Neural crest cell (in vitro differentiated cells): ENCODE measurements at regions not wholly inside any gene's neighbourhood (a gene's known extent, or its start where the extent isn't known, plus 50 kb on each side); places are given as distances from the start of the nearest gene placed in this dataset.

ENCODE experiments used
- DNase-seq: peaks from one replicate; pipeline ENCODE4 v3.0.0; 2021; ENCODE audit warnings: low read depth, mixed read lengths, low spot score
- H3K27ac Mint-ChIP-seq: one replicate; pipeline ENCODE4 v1.8.0; 2021; ENCODE audit warnings: mild to moderate bottlenecking, mixed read lengths; ENCODE audit not compliant: unreplicated experiment
- H3K27me3 Mint-ChIP-seq: 2 replicates; pipeline ENCODE4 v1.8.0; 2021; ENCODE audit warnings: low read depth, mild to moderate bottlenecking, mixed read lengths
- H3K36me3 Mint-ChIP-seq: 2 replicates; pipeline ENCODE4 v1.8.0; 2021; ENCODE audit warnings: low read depth, mild to moderate bottlenecking, mixed read lengths
- H3K4me1 Mint-ChIP-seq: 2 replicates; pipeline ENCODE4 v1.8.0; 2021; ENCODE audit warnings: mixed read lengths
- H3K4me3 Mint-ChIP-seq: one replicate; pipeline ENCODE4 v1.8.0; 2021; ENCODE audit warnings: mild to moderate bottlenecking, mixed read lengths
- H3K9me3 Mint-ChIP-seq: 2 replicates; pipeline ENCODE4 v1.8.0; 2021; ENCODE audit warnings: mixed read lengths
- CTCF ChIP-seq: fragments of 200-600 bp; sonication (generic); conservative IDR thresholded peaks from 2 replicates; pipeline ENCODE4 v1.5.0; 2021; ENCODE audit warnings: antibody characterized with exemption, mild to moderate bottlenecking

GRCh38 chr5:97641081-97641480 is 458.0 kb upstream of the RIOK2 start:
- DNase-seq: no peak
- H3K27ac Mint-ChIP-seq: no peak overlapping the region
- H3K4me1 Mint-ChIP-seq: no peaks in the 10 kb centered on the region

DNA sequence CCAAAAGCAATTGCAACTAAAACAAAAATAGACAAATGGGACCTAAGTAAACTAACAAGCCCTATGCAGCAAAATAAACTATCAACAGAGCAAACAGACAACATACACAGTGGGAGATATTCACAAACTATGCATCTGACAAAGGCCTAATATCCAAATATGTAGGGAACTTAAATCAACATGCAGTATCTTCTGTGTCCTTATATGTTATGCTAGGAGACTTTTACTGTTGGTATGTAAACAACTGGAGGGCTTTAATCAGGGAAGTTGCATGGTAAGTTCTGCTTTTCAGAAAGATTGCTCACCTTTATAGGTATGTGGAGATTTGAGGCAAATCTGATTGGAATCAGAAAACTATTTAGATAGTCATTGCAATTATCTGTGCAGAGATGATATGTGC is 461.2 kb upstream of the RIOK2 start:
- H3K4me3 Mint-ChIP-seq: no peak overlapping the region
- peaks cover 6% of the 10 kb centered on the region for H3K9me3 Mint-ChIP-seq
- no peak for DNase-seq
- no peak overlapping the region for H3K27ac Mint-ChIP-seq
- H3K36me3 Mint-ChIP-seq: peaks cover 2% of the 10 kb centered on the region
- no peak for TF ChIP-seq CTCF
- H3K4me1 Mint-ChIP-seq: no peaks in the 10 kb centered on the region
- no peaks in the 10 kb centered on the region for H3K27me3 Mint-ChIP-seq

More at GRCh38 chr5:97641081-97641480, 458.0 kb upstream of the RIOK2 start:
- H3K27me3 Mint-ChIP-seq: no peaks in the 10 kb centered on the region
- H3K4me3 Mint-ChIP-seq: no peak overlapping the region
- no peaks in the 10 kb centered on the region for H3K36me3 Mint-ChIP-seq
- H3K9me3 Mint-ChIP-seq: no peaks in the 10 kb centered on the region
- TF ChIP-seq CTCF: no peak

DNA sequence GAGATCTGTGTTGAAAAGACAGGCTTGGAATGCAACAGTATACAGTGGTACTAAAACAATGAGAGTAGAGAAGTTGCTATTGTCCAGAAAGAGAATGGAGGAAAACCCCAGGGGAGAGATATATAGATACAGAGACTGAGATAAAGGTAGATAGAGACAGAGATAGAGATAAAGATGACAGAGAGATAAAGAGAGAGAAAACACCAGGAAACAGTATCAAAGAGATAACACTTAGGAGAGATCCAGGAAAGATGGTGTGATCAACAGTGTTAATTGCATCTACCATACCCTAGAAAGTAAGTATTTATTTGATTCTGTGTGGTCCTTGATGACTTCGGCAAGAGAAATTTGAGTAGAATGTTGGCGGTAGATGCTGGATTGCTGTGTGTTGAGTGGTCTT is 461.8 kb upstream of the RIOK2 start:
- no peak overlapping the region for H3K27ac Mint-ChIP-seq
- H3K36me3 Mint-ChIP-seq: peaks cover 2% of the 10 kb centered on the region
- no peaks in the 10 kb centered on the region for H3K4me1 Mint-ChIP-seq
- TF ChIP-seq CTCF: no peak
- DNase-seq: no peak
- H3K27me3 Mint-ChIP-seq: no peaks in the 10 kb centered on the region
- no peak overlapping the region for H3K4me3 Mint-ChIP-seq
- H3K9me3 Mint-ChIP-seq: peaks cover 8% of the 10 kb centered on the region

DNA sequence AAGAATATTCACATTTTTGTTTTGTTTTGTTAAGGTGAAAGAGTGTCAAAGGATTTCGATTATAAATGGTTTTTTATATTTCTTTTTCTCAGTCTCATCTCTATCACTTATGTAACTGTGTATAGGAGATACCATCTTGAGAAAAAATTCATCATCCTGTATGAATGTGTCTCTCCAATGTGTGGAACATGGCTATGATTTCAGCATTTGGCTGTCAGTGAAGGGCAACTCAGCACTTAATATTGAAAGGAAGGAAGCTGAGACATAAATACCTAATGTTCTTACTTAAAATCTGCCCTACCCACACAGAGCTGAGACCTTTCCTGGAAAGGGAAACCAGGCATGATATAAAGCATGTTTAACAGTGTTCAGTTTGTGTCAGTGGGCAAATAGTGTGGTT is 474.2 kb upstream of the RIOK2 start:
- no peak for TF ChIP-seq CTCF
- Mint-ChIP-seq H3K27ac (no peak overlapping the region), H3K4me1 (no peaks in the 10 kb centered on the region), H3K36me3 (no peaks in the 10 kb centered on the region), H3K27me3 (no peaks in the 10 kb centered on the region), H3K4me3 (no peak overlapping the region), H3K9me3 (peaks cover 4% of the 10 kb centered on the region)
- no peak for DNase-seq

DNA sequence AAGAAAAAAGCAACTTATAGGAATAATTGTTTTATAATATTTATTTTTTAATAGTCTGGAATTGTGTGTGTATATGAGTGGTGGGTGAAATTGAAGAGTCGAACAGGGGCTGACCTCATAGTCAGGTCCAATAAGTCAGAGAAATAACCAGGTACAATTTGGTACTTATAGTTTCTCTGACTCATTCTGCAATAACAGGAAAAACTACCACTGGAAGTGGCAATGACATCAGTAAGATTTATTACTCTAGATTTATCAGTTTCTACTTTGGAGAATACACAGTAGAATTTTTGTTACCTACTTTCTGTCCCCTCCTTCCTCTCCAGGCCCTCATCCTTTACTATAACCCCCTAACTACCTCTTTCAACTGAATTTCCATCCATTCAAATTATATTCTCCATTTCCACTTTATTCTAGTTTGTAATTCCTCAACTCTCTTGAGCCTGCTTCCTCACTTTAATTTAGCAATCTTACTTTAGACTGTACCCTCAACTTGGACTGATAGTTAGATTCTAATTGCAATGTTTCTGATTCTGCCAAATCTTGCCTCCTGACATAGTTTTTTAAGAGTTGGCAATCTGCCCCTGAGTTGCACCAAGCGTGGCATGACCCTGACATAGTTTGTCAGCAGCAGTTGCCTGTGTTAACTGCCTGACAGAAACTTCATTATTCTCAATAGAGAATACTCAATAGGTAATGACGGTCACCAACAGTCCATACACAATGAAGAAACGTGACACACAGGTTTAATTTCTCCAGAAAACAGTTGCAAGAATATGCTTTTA is 475.3 kb upstream of the RIOK2 start:
- Mint-ChIP-seq H3K36me3 (no peaks in the 10 kb centered on the region), H3K4me1 (no peaks in the 10 kb centered on the region), H3K4me3 (no peak overlapping the region), H3K9me3 (peaks cover 2% of the 10 kb centered on the region), H3K27ac (no peak overlapping the region), H3K27me3 (no peaks in the 10 kb centered on the region)
- no peak for DNase-seq
- no peak for TF ChIP-seq CTCF
